GM12892 (cell line): ENCODE measurements at regions not wholly inside any gene's neighbourhood (a gene's known extent, or its start where the extent isn't known, plus 50 kb on each side); places are given as distances from the start of the nearest gene placed in this dataset.

ENCODE experiments used
- POLR2A ChIP-seq: IDR thresholded peaks from 2 replicates; pipeline ENCODE4 v1.6.1; 2011; ENCODE audit warnings: low read depth, low read length, control low read depth
- POLR2AphosphoS5 ChIP-seq: IDR thresholded peaks from 2 replicates; pipeline ENCODE4 v1.6.1; 2011; ENCODE audit warnings: low read depth, low read length, control low read depth
- TAF1 ChIP-seq: IDR thresholded peaks from 2 replicates; pipeline ENCODE4 v1.6.1; 2011; ENCODE audit warnings: low read depth, mild to moderate bottlenecking, control low read depth, low read length, borderline replicate concordance

DNA sequence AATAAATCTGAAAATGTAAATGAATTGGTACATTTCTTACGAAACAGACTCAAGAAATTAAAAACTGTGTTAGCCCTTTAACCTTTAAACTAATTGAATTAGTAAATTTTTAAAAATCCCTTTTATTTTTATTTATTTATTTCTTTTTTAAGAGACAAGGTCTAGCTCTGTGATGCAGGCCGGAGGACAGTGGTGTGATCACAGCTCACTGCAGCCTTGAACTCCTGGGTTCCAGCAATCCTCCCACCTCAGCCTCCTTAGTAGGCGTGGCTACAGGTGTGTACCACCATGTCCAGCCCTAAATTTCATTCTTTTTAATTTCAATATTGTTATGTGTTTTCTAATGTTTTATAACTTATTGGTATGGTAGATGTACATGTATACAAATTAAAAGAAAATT is 72.6 kb downstream of the MYEOV start:
- TF ChIP-seq POLR2AphosphoS5 (no peak), TAF1 (no peak), POLR2A (no peak)
